Gastroesophageal sphincter (tissue), 4 donors: ENCODE measurements at regions not wholly inside any gene's neighbourhood (a gene's known extent, or its start where the extent isn't known, plus 50 kb on each side); places are given as distances from the start of the nearest gene placed in this dataset.

Experiments used
- ATAC-seq: fragments of 150-250 bp; one replicate; pipeline ENCODE4 v1.9.1; 2016; ENCODE audit warnings: mild to moderate bottlenecking, moderate library complexity
- H3K27ac ChIP-seq, 4 donors: fragments of 200-600 bp; sonication (generic) in 3 of 4; 1 replicate in 3 of 4; 2 replicates in 1 of 4; pipeline ENCODE4 v1.5.1; 2016 to 2019
- H3K27me3 ChIP-seq: fragments of 200-600 bp; sonication (generic); one replicate; pipeline ENCODE4 v1.5.1; 2019
- H3K36me3 ChIP-seq, 2 donors: fragments of 200-600 bp; sonication (generic); one replicate each; pipeline ENCODE4 v1.5.1; 2019; ENCODE audit warnings: control low read depth in 1 of 2
- H3K4me1 ChIP-seq, 3 donors: fragments of 200-600 bp; sonication (generic); 1 replicate in 2 of 3; 2 replicates in 1 of 3; pipeline ENCODE4 v1.5.1; 2016 to 2019; ENCODE audit warnings: control low read depth in 2 of 3
- H3K4me3 ChIP-seq, 2 donors: fragments of 200-600 bp; sonication (generic); one replicate each; pipeline ENCODE4 v1.5.1; 2019; ENCODE audit warnings: mild to moderate bottlenecking in 1 of 2, moderate library complexity in 1 of 2
- H3K9me3 ChIP-seq, 3 donors: fragments of 200-600 bp; sonication (generic); one replicate each; pipeline ENCODE4 v1.5.1; 2017 to 2019; ENCODE audit warnings: control low read depth in 2 of 3
- CTCF ChIP-seq, 4 experiments: fragments of 200-600 bp in 2 of 4; fragments of 450-650 bp in 2 of 4; sonication (generic) in 1 of 4; IDR thresholded peaks; one replicate each; pipeline ENCODE4 v1.5.1; 2017 to 2019; ENCODE audit warnings: antibody characterized with exemption in 4 of 4, mild to moderate bottlenecking in 2 of 4, moderate library complexity in 2 of 4
- EP300 ChIP-seq: sonication (generic); formaldehyde crosslinking; IDR thresholded peaks from one replicate; pipeline ENCODE4 v1.6.1; 2017; ENCODE audit warnings: antibody characterized with exemption, mild to moderate bottlenecking
- POLR2A ChIP-seq, 2 donors: fragments of 450-650 bp; IDR thresholded peaks; one replicate each; pipeline ENCODE4 v1.6.1; 2017; ENCODE audit warnings: antibody characterized with exemption in 2 of 2, mild to moderate bottlenecking in 2 of 2, moderate library complexity in 1 of 2
- POLR2AphosphoS5 ChIP-seq: sonication (generic); formaldehyde crosslinking; IDR thresholded peaks from one replicate; pipeline ENCODE4 v1.6.1; 2017; ENCODE audit warnings: antibody characterized with exemption
- WGBS, 2 donors: methylation state at CpG; one replicate each; pipeline ENCODE4 v1.1.5; 2018; ENCODE audit warnings: low coverage in 1 of 2; 5-methylcytosine and 5-hydroxymethylcytosine counted together

GRCh38 chr1:5564578-5565257 lies 427.5 kb downstream of the NPHP4 start:
- peaks cover 0 to 15% (median 0%) of the 10 kb centered on the region in 3 donors for H3K9me3 ChIP-seq
- no peaks in the 10 kb centered on the region for H3K4me1 ChIP-seq
- peaks cover 32% of the 10 kb centered on the region for H3K27me3 ChIP-seq
- WGBS, 2 donors: 58 to 92% methylated on average over 4 to 7 of the region's 10 CpGs
- ATAC-seq: no peak
- no peak overlapping the region for H3K27ac ChIP-seq
- no peak overlapping the region for H3K4me3 ChIP-seq
- no peak for TF ChIP-seq EP300
- TF ChIP-seq POLR2AphosphoS5: no peak
- no peak for TF ChIP-seq CTCF (IDR thresholded peaks at IDR 0.05)
- TF ChIP-seq POLR2A (IDR thresholded peaks at IDR 0.05): no peak
- no peaks in the 10 kb centered on the region for H3K36me3 ChIP-seq

GRCh38 chr1:5563861-5564577 lies 428.2 kb downstream of the NPHP4 start:
- H3K4me1 ChIP-seq: no peaks in the 10 kb centered on the region
- peaks cover 32% of the 10 kb centered on the region for H3K27me3 ChIP-seq
- 75% methylated on average over 10 to 13 of the region's 14 CpGs for WGBS, 2 donors
- TF ChIP-seq EP300: no peak
- H3K27ac ChIP-seq: no peak overlapping the region
- peaks cover 0 to 15% (median 0%) of the 10 kb centered on the region in 3 donors for H3K9me3 ChIP-seq
- no peak overlapping the region for H3K4me3 ChIP-seq
- no peaks in the 10 kb centered on the region for H3K36me3 ChIP-seq
- ATAC-seq: no peak

GRCh38 chr1:5562769-5563168 lies 429.5 kb downstream of the NPHP4 start:
- 86% methylated on average over 2 of the region's 4 CpGs; no CpG with 5 or more reads in 1 of the 2 donors for WGBS, 2 donors
- H3K27ac ChIP-seq: no peak overlapping the region
- no peaks in the 10 kb centered on the region for H3K36me3 ChIP-seq
- ATAC-seq: no peak
- H3K27me3 ChIP-seq: peaks cover 32% of the 10 kb centered on the region
- TF ChIP-seq CTCF (IDR thresholded peaks at IDR 0.05): no peak
- TF ChIP-seq POLR2A (IDR thresholded peaks at IDR 0.05): no peak
- TF ChIP-seq EP300: no peak
- TF ChIP-seq POLR2AphosphoS5: no peak
- H3K4me1 ChIP-seq: no peaks in the 10 kb centered on the region
- H3K4me3 ChIP-seq: no peak overlapping the region
- H3K9me3 ChIP-seq: peaks cover 0 to 17% (median 0%) of the 10 kb centered on the region in 3 donors

- Histone ChIP-seq H3K4me3 (no peak overlapping the region), H3K36me3 (no peaks in the 10 kb centered on the region), H3K27ac (no peak overlapping the region), H3K27me3 (peaks cover 32% of the 10 kb centered on the region), H3K9me3 (peaks cover 0 to 17% (median 0%) of the 10 kb centered on the region in 3 donors), H3K4me1 (no peaks in the 10 kb centered on the region)
- no peak for ATAC-seq
- WGBS, 2 donors: 90% methylated on average over 2 of the region's 3 CpGs; no CpG with 5 or more reads in 1 of the 2 donors
- no peak for TF ChIP-seq EP300
- TF ChIP-seq POLR2A (IDR thresholded peaks at IDR 0.05): no peak
Observed at GRCh38 chr1:5562331-5562730, 429.9 kb downstream of the NPHP4 start.

GRCh38 chr1:5559078-5559477 lies 433.1 kb downstream of the NPHP4 start:
- H3K36me3 ChIP-seq: no peaks in the 10 kb centered on the region
- no peak for ATAC-seq
- no peaks in the 10 kb centered on the region for H3K4me1 ChIP-seq
- no peak overlapping the region for H3K27ac ChIP-seq
- H3K9me3 ChIP-seq: peaks cover 0 to 17% (median 0%) of the 10 kb centered on the region in 3 donors
- H3K27me3 ChIP-seq: peaks cover 30% of the 10 kb centered on the region
- TF ChIP-seq POLR2AphosphoS5: no peak
- no peak for TF ChIP-seq EP300
- no peak for TF ChIP-seq POLR2A (IDR thresholded peaks at IDR 0.05)
- no peak for TF ChIP-seq CTCF (IDR thresholded peaks at IDR 0.05)
- 55 to 60% methylated on average over 2 of the region's 2 CpGs for WGBS, 2 donors
- H3K4me3 ChIP-seq: no peak overlapping the region

GRCh38 chr1:5555853-5556252 lies 436.4 kb downstream of the NPHP4 start:
- Histone ChIP-seq H3K4me1 (no peaks in the 10 kb centered on the region), H3K4me3 (no peak overlapping the region), H3K9me3 (peaks cover 0 to 17% (median 0%) of the 10 kb centered on the region in 3 donors), H3K27me3 (peaks cover 42% of the 10 kb centered on the region), H3K27ac (no peak overlapping the region), H3K36me3 (no peaks in the 10 kb centered on the region)
- WGBS, 2 donors: 86 to 88% methylated on average over 6 to 9 of the region's 9 CpGs
- no peak for ATAC-seq
- TF ChIP-seq POLR2AphosphoS5 (no peak), EP300 (no peak), POLR2A (IDR thresholded peaks at IDR 0.05) (no peak)
